ENCODE measurements at regions not wholly inside any gene's neighbourhood (a gene's known extent, or its start where the extent isn't known, plus 50 kb on each side); places are given as distances from the start of the nearest gene placed in this dataset.

DNA sequence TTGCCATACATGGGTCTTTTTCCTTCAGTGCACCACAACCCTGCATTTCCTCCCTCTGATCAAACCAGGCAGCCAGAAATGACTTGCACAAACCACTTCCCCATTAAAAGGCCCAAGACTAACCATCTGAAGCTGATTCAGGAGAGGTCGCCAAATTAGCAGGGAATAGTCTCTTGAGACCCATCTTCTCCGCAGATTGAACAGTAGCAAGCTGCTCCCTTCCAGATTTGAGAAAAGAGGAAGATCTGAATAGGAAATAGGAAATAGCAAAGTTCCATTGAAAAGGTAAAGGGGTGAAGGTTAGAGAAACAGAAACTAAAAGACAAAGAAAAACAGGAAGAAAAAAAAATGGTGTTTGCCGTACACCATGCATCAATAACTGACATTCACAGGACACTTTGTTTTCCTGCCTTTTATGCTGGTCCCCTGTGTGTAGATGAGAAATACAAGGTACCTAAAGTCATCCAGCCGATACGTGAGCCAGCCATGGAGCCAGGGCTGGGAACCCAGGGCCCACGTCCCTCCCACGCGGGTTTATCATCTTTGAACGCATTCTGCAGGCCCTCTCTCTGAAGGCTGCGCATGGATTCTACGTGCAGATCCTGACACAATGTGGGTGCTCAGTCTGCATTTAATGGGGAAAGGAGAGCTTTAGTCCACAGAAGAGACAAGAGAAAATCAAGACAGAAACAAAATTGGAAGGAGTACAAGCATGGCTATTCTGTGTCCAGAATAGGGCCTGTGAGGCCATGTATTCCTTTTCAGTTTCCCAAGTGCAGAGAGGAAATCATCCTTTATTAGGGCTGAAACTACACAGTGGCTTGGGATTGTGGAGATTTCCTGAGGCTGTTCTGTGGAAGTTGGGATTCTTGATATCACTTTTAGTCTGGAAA, 268.4 kb upstream of the NPVF start:
- FAIRE-seq: no peak
- no peak for DNase-seq (ENCODE audit: low spot score)

GRCh38 chr7:25500393-25500921, 272.2 kb upstream of the NPVF start:
- FAIRE-seq: no peak
- no peak for DNase-seq (ENCODE audit: low spot score)

- DNase-seq (ENCODE audit: low spot score): no peak
- FAIRE-seq: no peak
Observed at GRCh38 chr7:25503306-25503705, 275.0 kb upstream of the NPVF start.

- DNase-seq (ENCODE audit: low spot score) (no peak), FAIRE-seq (no peak)
Observed at GRCh38 chr7:25512061-25512687, 283.9 kb upstream of the NPVF start.

- FAIRE-seq (no peak), DNase-seq (ENCODE audit: low spot score) (no peak)
Observed at GRCh38 chr7:25515633-25516275, 287.5 kb upstream of the NPVF start.

DNA sequence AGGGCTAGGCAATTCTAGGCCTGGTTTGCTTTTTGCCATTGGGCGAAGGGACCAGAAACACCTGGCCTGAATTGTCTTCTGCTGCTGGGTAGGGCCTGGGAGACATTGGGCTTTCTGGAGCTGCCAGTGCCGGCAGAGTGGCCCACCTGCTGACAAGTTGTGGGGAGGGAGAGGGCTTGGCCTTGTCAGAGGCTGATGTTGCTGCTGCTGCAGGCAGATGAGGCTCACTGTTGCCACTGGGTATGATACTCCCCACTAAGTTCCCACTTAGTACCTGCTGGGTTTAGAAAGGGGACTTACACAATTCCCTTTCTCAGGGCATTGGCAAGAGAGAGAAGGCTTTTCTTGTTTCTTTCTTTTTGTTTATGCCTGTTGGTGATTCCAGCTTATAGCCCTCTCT, 289.6 kb upstream of the NPVF start:
- FAIRE-seq (no peak), DNase-seq (ENCODE audit: low spot score) (no peak)

GRCh38 chr7:25520017-25520416, 291.7 kb upstream of the NPVF start:
- DNase-seq (ENCODE audit: low spot score) (no peak), FAIRE-seq (no peak)

GRCh38 chr7:25520516-25520915, 292.2 kb upstream of the NPVF start:
- FAIRE-seq (no peak), DNase-seq (ENCODE audit: low spot score) (no peak)

DNA sequence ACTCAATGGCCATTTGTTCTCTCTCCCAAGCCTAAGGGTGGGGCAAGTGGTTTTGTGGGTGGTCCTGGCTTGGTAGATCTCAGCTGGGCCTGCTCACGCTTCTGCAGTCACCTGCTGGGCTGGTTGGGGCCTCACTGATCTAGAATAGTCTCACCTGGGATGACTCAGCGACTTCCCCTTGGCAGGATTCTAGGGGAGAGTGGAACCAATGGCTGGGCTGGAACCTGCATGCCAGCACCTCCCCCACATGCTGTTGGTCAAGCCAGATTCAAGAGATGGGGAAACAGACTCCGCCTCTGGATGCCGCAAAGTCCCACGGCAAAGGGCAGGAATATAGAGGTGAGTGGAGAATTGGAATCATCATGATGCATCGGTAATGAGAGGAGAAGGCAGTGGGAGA, 292.9 kb upstream of the NPVF start:
- no peak for FAIRE-seq
- DNase-seq (ENCODE audit: low spot score): no peak

GRCh38 chr7:25522727-25523126, 294.4 kb upstream of the NPVF start:
- DNase-seq (ENCODE audit: low spot score) (no peak), FAIRE-seq (no peak)

GRCh38 chr7:25527665-25528170, 299.4 kb upstream of the NPVF start:
- no peak for FAIRE-seq
- DNase-seq (ENCODE audit: low spot score): no peak

- FAIRE-seq: no peak
Observed at GRCh38 chr7:25529320-25529719, 301.0 kb upstream of the NPVF start.

GRCh38 chr7:25536851-25537250, 308.6 kb upstream of the NPVF start:
- DNase-seq (ENCODE audit: low spot score) (no peak), FAIRE-seq (no peak)

More at GRCh38 chr7:25529320-25529719, 301.0 kb upstream of the NPVF start:
- no peak for DNase-seq (ENCODE audit: low spot score)

GRCh38 chr7:25537662-25538375, 309.5 kb upstream of the NPVF start:
- no peak for FAIRE-seq
- no peak for DNase-seq (ENCODE audit: low spot score)

- FAIRE-seq: no peak
- DNase-seq (ENCODE audit: low spot score): no peak
Observed at GRCh38 chr7:25541094-25541821, 313.0 kb upstream of the NPVF start.

DNA sequence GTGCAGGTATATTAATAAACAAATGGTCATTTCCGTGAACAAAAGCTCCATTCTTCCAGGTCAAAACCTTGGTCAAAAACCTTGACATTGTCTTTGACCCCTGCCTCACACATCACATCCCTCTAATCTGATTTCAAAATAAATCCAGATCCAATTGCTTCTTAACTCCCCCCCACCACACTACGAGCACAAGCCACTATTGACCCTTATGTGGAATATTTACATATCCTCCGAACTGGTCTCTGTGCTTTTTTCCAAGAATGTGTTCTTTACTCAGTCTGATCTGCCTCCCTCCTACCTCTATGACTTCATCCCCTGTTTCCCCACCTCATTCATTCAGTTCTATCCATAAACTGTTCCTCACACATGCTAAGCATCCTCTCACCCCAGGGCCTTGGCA, 313.6 kb upstream of the NPVF start:
- FAIRE-seq (no peak), DNase-seq (ENCODE audit: low spot score) (no peak)

DNA sequence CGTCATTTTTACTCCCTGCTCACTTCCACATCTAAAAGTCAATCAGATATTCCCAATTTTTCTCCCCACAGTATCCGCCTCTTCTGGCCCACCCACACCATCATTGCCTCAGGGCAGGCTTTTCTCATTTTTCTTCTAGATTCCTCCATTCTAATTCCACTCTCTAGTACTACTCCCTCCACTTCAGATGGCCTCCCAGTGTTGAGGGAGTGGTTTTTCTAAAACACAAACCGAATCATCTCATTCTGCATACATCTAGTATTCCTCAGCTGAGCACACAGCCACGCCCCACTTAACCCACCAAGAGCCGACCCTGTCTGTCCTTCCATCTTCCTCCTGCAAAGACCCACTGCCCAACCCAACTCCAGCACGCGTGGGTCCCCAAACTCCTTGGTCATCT, 314.9 kb upstream of the NPVF start:
- no peak for DNase-seq (ENCODE audit: low spot score)
- FAIRE-seq: no peak

GRCh38 chr7:25543798-25544197, 315.5 kb upstream of the NPVF start:
- DNase-seq (ENCODE audit: low spot score) (no peak), FAIRE-seq (no peak)

GRCh38 chr7:25544254-25544653, 316.0 kb upstream of the NPVF start:
- FAIRE-seq (no peak), DNase-seq (ENCODE audit: low spot score) (no peak)

DNA sequence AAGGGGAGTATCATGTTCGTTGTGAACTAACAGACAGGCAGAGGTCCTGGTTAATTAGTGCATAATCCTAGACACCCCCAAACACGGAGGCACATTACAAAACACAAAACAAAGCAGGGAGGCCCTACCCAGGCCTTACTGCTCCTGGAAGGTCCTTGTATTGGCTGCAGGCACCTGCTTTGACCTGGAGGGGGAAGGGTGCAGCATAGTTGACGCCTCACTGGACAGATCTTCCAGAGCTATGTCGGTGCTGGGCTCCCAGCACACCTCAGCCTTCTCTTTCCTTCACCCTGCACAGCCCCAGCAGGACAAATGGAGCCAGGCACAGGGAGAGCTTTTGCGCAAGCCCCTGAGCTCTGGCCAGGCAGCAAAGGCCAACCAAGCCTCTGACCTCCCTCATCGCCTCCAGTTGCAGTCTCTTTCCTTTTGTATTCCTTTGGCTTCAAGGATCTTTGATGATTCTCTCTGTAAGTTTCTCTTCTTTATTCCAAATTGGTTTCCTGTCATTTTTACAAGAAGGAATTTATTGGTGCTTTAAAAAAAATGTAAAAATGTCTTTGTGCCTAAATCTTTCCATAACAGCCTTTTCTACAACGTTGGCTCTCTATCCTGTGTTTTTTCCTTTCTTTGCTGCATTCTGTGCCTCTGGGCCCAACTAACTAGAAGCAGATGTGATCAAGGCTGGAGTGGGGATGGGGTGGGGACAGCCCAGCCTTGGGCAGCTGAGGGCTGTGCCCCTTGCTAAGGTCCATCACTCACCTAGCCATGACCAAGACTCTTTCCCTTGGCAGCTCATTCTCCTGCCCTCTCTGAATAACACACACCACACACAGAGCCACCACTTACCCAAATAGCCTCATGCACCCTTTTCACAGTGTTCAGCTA, 317.1 kb upstream of the NPVF start:
- DNase-seq (ENCODE audit: low spot score) (no peak), FAIRE-seq (no peak)

Data from RCC 7860 (cell line).